ENCODE measurements at regions not wholly inside any gene's neighbourhood (a gene's known extent, or its start where the extent isn't known, plus 50 kb on each side); places are given as distances from the start of the nearest gene placed in this dataset.

- TF ChIP-seq CHD7 (IDR thresholded peaks at IDR 0.05; ENCODE audit: insufficient replicate concordance, low read length) (no peak), RNF2 (IDR thresholded peaks at IDR 0.05; ENCODE audit: borderline replicate concordance, low read depth, low read length, missing control alignments, poor library complexity, severe bottlenecking) (no peak), HDAC6 (IDR thresholded peaks at IDR 0.05; ENCODE audit: low read depth, low read length) (no peak), SUZ12 (IDR thresholded peaks at IDR 0.05; ENCODE audit: low read length) (no peak), FOSL1 (IDR thresholded peaks at IDR 0.05; ENCODE audit: insufficient read depth, low read depth, low read length) (no peak), KDM1A (IDR thresholded peaks at IDR 0.05; ENCODE audit: borderline replicate concordance, low read length) (no peak), ASH2L (IDR thresholded peaks at IDR 0.05; ENCODE audit: low read length) (no peak), SIX5 (IDR thresholded peaks at IDR 0.05; ENCODE audit: low read depth, low read length) (no peak), HDAC2 (IDR thresholded peaks at IDR 0.05; ENCODE audit: borderline replicate concordance in 1 of 2, low read depth in 2 of 2, low read length in 2 of 2) (no peak)
These were observed 298.6 kb upstream of the MTPN start (continued) for GRCh38 chr7:136275794-136276193.
